Testis (tissue), 2 donors: ENCODE measurements at regions not wholly inside any gene's neighbourhood (a gene's known extent, or its start where the extent isn't known, plus 50 kb on each side); places are given as distances from the start of the nearest gene placed in this dataset.

Source experiments
- CTCF ChIP-seq, 3 experiments: fragments of 450-650 bp in 2 of 3; fragments of 200-600 bp in 1 of 3; sonication (generic) in 1 of 3; IDR thresholded peaks; one replicate each; pipeline ENCODE4 v1.5.1; 2016 to 2019; ENCODE audit warnings: antibody characterized with exemption in 3 of 3, mild to moderate bottlenecking in 2 of 3, moderate library complexity in 1 of 3
- POLR2A ChIP-seq: fragments of 450-650 bp; IDR thresholded peaks from one replicate; pipeline ENCODE4 v1.6.1; 2017; ENCODE audit warnings: antibody characterized with exemption, mild to moderate bottlenecking, moderate library complexity

- no peak for TF ChIP-seq CTCF (IDR thresholded peaks at IDR 0.05)
- TF ChIP-seq POLR2A, result no peak
These were observed 891.1 kb downstream of the USP25 start for GRCh38 chr21:16620786-16621320.
